Adrenal gland (tissue), 9 donors: ENCODE measurements at regions not wholly inside any gene's neighbourhood (a gene's known extent, or its start where the extent isn't known, plus 50 kb on each side); places are given as distances from the start of the nearest gene placed in this dataset.
"Not testable (repeated sequence)": the region's sequence is repeated elsewhere in the genome, so short reads cannot be mapped to it uniquely, and the experiment has no call there.

Experiments used
- DNase-seq, 7 donors: peaks; one replicate each; pipeline ENCODE4 v3.0.0-alpha.2; 2019 to 2020
- H3K27ac ChIP-seq, 5 donors: fragments of 200-600 bp; sonication (generic) in 4 of 5; 1 replicate in 3 of 5; 2 replicates in 2 of 5; pipeline versions ENCODE4 v1.5.1 to v1.8.0; 2016 to 2020; ENCODE audit warnings: mild to moderate bottlenecking in 1 of 5
- H3K27me3 ChIP-seq: fragments of 200-600 bp; 2 replicates; pipeline ENCODE4 v1.8.0; 2021
- H3K36me3 ChIP-seq, 2 donors: fragments of 200-600 bp; replicated peaks in 1 of 2; 1 replicate in 1 of 2; 2 replicates in 1 of 2; pipeline versions ENCODE4 v1.5.1 to v1.8.0; 2018 to 2022
- H3K4me1 ChIP-seq, 2 donors: fragments of 200-600 bp; replicated peaks in 1 of 2; 1 replicate in 1 of 2; 2 replicates in 1 of 2; pipeline versions ENCODE4 v1.5.1 to v1.8.0; 2018 to 2021
- H3K4me3 ChIP-seq, 4 donors: fragments of 200-600 bp; sonication (generic) in 3 of 4; one replicate each; pipeline ENCODE4 v1.5.1; 2016 to 2018
- H3K9me3 ChIP-seq, 3 donors: fragments of 200-600 bp; sonication (generic) in 1 of 3; replicated peaks in 1 of 3; 1 replicate in 2 of 3; 2 replicates in 1 of 3; pipeline versions ENCODE4 v1.5.1 to v1.8.0; 2016 to 2021
- POLR2A ChIP-seq, 2 donors: fragments of 450-650 bp; IDR thresholded peaks; one replicate each; pipeline ENCODE4 v1.6.1; 2017; ENCODE audit warnings: antibody characterized with exemption in 2 of 2, mild to moderate bottlenecking in 2 of 2, moderate library complexity in 1 of 2
- WGBS, 4 donors: extraction: QIAGEN DNeasy Blood & Tissue Kit in 2 of 4; methylation state at CpG; one replicate each; pipeline versions ENCODE4 v1.1.5 to v1.1.7; 2013 to 2017; 5-methylcytosine and 5-hydroxymethylcytosine counted together
- intact Hi-C, 2 donors: fragments of 100-400 bp; cut with DNase I; formaldehyde crosslinking; loops; one replicate each; pipeline versions ENCODE4 v1.14.1 to v1.15.0; 2022 to 2023
- TF ChIP-seq, protein P1 (sequence below), 6 experiments: fragments of 450-650 bp in 4 of 6; fragments of 200-600 bp in 2 of 6; sonication (generic) in 1 of 6; IDR thresholded peaks; 1 replicate in 5 of 6; 2 replicates in 1 of 6; pipeline versions ENCODE4 v1.5.1 to v1.8.0; 2016 to 2021; ENCODE audit warnings: antibody characterized with exemption in 6 of 6, mild to moderate bottlenecking in 2 of 6, moderate library complexity in 1 of 6
- donor health status: healthy with polysubstance abuse.
- donor health status: Bipolar disorder and iron deficiency.
- donor health status: DM: yes; HTN: yes; CAD: no.
- donor health status: DM: no; HTN: no; CAD: no.
- donor health status: DM: no; HTN: no; CAD: no.

DNA sequence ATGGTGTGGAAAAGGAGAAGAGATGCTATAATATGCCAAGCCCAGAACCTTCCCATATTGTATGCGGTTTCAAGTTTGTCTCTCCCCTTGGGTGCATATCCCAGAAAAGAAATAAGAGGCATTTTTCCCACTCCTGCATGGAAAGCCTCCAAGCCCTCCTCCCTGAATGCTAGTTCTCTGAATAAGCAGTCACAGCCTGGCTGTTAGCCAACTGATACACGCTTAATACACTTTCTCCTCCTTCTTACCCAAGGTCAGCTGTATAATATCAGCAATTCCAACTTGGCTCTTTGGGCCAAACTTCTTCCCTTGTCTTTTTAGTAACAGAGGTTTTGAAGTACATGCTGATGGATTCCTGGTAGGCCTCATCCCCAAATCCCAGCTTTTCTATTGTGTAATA lies 440.1 kb downstream of the EPHA7 start:
- 55 to 70% (median 57%) methylated on average over 2 of the region's 2 CpGs for WGBS, 4 donors
- Histone ChIP-seq H3K27me3 (no peaks in the 10 kb centered on the region), H3K4me3 (no peak overlapping the region), H3K27ac (no peak overlapping the region), H3K4me1 (no peaks in the 10 kb centered on the region), H3K36me3 (no peaks in the 10 kb centered on the region), H3K9me3 (no peaks in the 10 kb centered on the region)
- no peak for TF ChIP-seq POLR2A (IDR thresholded peaks at IDR 0.05)
- TF ChIP-seq, protein P1, sequence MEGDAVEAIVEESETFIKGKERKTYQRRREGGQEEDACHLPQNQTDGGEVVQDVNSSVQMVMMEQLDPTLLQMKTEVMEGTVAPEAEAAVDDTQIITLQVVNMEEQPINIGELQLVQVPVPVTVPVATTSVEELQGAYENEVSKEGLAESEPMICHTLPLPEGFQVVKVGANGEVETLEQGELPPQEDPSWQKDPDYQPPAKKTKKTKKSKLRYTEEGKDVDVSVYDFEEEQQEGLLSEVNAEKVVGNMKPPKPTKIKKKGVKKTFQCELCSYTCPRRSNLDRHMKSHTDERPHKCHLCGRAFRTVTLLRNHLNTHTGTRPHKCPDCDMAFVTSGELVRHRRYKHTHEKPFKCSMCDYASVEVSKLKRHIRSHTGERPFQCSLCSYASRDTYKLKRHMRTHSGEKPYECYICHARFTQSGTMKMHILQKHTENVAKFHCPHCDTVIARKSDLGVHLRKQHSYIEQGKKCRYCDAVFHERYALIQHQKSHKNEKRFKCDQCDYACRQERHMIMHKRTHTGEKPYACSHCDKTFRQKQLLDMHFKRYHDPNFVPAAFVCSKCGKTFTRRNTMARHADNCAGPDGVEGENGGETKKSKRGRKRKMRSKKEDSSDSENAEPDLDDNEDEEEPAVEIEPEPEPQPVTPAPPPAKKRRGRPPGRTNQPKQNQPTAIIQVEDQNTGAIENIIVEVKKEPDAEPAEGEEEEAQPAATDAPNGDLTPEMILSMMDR (IDR thresholded peaks at IDR 0.05), result no peak
- intact Hi-C loops, result no loop called here
- DNase-seq, result peak in 3 of 7 donors; percentile 10 to 13 (median 10)

DNA sequence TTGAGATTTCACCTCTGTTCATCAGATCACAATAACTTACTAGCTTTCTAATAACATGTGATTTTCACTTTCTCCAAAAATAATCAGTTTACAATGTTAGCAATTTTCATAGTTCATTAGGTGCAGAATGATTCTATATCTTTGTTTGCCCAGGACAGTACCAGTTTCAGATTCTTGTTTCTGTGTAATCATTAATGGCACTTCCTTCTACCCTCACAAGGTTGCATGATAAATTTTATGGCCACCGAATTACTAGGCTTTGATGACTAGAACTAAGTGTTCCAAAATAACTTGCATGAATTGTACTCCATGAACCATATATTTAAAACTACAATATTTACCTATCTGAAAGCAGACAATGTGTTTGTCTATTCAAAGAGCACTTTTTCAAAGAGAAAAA lies 442.3 kb downstream of the EPHA7 start:
- Histone ChIP-seq H3K9me3 (no peaks in the 10 kb centered on the region), H3K27ac (no peak overlapping the region), H3K36me3 (no peaks in the 10 kb centered on the region), H3K4me3 (no peak overlapping the region), H3K4me1 (no peaks in the 10 kb centered on the region), H3K27me3 (no peaks in the 10 kb centered on the region)
- TF ChIP-seq, protein P1 (IDR thresholded peaks at IDR 0.05), result no peak
- TF ChIP-seq POLR2A (IDR thresholded peaks at IDR 0.05), result no peak
- intact Hi-C loops, result no loop called here
- no peak for DNase-seq
- 43 to 60% (median 48%) methylated on average over 1 of the region's 1 CpG for WGBS, 4 donors

DNA sequence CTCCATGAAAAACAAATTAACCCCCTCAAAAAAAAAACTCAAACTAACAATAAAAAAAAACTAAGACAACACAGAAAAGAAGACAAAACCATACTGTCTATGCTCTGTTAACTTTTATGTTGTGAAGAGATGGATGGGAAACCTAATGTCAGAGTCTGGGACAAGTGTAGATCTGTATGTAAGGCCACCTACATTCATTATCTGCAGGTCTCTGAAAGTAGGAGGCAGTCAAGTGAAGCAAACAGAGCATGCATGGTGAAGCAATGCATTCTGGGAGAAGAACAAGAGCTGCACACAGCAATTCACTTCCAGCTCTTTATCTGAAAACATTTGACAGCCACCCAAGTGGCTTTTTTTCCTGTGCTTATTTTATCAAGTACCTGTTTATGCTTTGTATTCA lies 452.0 kb downstream of the EPHA7 start:
- TF ChIP-seq, protein P1 (IDR thresholded peaks at IDR 0.05), result no peak
- no peak for TF ChIP-seq POLR2A (IDR thresholded peaks at IDR 0.05)
- Histone ChIP-seq H3K4me1 (no peaks in the 10 kb centered on the region), H3K27me3 (no peaks in the 10 kb centered on the region), H3K27ac (no peak overlapping the region), H3K4me3 (no peak overlapping the region), H3K36me3 (no peaks in the 10 kb centered on the region), H3K9me3 (no peaks in the 10 kb centered on the region)
- no peak for DNase-seq
- intact Hi-C loops, result no loop called here

DNA sequence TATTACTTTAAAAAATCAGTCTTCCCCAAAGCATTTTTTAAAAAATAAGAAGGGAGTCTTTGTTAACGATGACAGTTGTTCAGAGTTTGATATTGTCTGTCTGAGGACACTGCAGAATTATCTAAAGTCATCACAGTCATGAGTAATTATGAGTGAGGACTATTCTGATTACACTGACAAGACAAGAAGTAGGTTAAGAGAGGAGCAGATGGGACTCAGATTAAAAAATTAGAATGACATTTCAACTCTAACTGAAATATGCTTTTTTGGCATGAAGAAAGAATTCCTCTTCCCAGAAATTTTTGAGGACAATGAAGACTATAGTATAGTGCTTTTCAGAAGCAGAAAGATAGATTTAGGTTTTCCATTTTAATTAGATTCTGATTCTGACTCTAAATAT lies 456.5 kb downstream of the EPHA7 start:
- Histone ChIP-seq H3K27ac (no peak overlapping the region), H3K9me3 (no peaks in the 10 kb centered on the region), H3K4me1 (no peaks in the 10 kb centered on the region), H3K36me3 (no peaks in the 10 kb centered on the region), H3K4me3 (no peak overlapping the region), H3K27me3 (no peaks in the 10 kb centered on the region)
- no peak for TF ChIP-seq POLR2A (IDR thresholded peaks at IDR 0.05)
- TF ChIP-seq, protein P1 (IDR thresholded peaks at IDR 0.05), result no peak
- no peak for DNase-seq
- WGBS, 4 donors, result 60 to 71% (median 70%) methylated on average over 1 of the region's 1 CpG
- intact Hi-C loops, result no loop called here

DNA sequence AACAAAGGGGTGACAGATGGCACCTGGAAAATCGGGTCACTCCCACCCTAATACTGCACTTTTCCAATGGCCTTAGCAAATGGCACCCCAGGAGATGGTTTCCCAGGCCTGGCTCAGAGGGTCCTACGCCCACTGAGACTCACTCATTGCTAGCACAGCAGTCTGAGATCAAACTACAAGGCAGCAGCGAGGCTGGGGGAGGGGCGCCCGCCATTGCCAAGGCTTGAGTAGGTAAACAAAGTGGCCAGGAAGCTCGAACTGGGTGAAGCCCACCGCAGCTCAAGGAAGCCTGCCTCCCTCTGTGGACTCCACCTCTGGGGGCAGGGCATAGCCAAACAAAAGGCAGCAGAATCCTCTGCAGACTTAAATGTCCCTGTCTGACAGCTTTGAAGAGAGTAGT lies 467.2 kb downstream of the EPHA7 start:
- intact Hi-C loops, DNase-seq, H3K36me3 ChIP-seq: not testable (repeated sequence)

More for the DNA sequence above, 467.2 kb downstream of the EPHA7 start:
- H3K4me3 ChIP-seq, H3K9me3 ChIP-seq, H3K4me1 ChIP-seq, H3K27me3 ChIP-seq, H3K27ac ChIP-seq: not testable (repeated sequence)
- 73 to 84% (median 81%) methylated on average over 5 to 7 of the region's 7 CpGs for WGBS, 4 donors
